Stromal cell of bone marrow (primary cell): ENCODE measurements at regions not wholly inside any gene's neighbourhood (a gene's known extent, or its start where the extent isn't known, plus 50 kb on each side); places are given as distances from the start of the nearest gene placed in this dataset.

Experiments
- DNase-seq: peaks from one replicate; pipeline ENCODE4 v3.0.0-alpha.2; 2012; ENCODE audit warnings: low read depth

DNA sequence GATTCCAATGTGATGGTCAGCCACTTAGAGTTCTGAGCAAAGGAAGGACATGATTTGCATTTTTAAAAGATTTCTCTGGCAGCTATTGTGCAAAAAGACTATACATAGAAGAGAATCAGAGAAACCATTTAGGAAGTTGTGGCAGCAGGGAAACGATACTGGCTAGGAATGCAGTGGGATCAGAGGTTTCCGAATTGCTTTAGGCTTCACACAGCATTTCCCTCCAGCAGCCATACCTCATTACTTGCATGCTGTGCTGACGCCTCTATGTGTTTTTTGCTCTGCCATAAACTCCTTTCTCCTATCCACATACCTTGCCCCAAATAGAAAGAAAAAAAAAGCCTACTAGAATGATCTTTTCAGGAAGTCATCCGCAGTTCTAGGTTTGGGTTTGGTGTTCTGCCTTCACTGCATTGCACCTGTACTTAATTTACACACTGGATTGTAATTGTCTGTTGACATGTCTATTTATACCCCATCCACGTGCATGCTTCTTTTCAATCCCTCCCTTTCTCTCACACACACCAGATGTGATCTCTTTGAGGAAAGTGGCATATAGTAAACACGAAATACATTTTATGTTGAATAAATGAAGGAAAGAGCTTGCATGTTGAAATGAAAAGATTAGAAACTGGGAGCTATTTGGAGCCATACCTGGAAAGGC, 860.3 kb upstream of the SEMA6D start:
- DNase-seq: no peak

- no peak for DNase-seq
Measured at GRCh38 chr15:46858150-46858549, 859.2 kb upstream of the SEMA6D start.

DNA sequence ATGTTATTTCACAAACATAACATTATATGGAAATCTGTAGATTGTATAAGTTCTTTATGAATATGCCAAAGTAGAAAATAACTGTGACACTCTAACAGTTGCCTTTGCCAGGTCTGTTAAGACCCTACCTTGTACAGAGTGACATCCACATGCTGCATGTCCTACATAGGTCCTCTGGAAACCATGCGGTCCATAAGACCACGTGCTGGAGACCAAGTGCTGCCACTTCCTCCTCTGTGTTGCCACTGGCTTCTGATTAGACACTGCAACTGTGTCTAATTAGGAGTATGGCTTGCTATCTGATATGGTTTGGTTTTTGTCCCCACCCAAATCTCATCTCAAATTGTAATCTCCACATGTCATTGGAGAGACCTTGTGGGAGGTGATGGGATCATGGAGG, 855.5 kb upstream of the SEMA6D start:
- no peak for DNase-seq

GRCh38 chr15:46865155-46865554, 852.1 kb upstream of the SEMA6D start:
- no peak for DNase-seq

DNA sequence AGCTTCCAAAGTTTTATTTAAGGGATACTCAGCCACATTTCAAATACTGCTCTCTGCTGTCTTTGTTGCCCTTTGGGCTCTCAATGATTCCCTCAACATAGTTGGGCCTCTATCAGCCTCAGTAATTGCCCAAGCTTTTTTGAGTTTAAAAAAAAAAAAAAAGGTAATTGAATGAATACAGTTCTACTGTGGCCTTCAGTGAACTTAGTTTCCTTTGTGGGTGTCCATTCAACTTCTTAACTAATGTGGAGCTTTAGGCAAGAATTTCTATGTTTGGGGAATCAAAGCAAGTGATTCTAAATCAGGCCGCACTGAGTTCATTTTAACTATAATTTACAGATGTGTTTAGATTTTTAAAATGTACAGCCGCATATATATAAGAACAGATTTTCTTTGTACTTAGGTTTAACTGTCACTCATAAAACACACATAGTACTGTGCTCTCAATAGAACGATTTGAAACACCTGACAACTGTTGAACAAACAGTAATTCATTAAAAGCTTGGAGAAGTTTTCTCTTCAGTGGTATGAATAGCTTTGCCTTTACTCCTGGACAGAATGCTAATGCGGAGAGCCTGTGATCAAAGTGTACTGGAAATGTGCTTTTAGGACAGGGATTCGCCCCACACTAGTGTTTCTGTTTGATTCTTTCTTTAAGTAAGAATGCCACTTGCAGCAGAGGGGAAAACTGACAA, 844.9 kb upstream of the SEMA6D start:
- no peak for DNase-seq

DNA sequence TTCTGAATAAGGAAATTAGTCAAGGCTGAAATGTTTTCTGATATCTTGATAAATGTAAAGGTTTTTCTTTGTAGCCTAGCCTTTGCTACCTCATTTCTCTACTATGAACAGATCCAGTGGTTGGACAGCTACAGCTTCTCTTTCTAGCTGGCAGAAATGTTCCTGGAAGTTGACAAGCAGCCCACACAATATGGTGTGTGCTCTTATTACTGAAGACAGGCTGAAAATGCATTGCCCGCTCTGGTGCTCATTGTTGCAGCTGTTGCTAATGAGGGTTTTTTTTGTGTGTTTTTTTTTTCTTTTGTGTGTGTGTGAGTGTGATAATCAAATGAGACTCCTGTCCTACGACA, 844.3 kb upstream of the SEMA6D start:
- no peak for DNase-seq

- no peak for DNase-seq
Measured at GRCh38 chr15:46879032-46879770, 838.1 kb upstream of the SEMA6D start.

GRCh38 chr15:46880791-46881190, 836.5 kb upstream of the SEMA6D start:
- DNase-seq: no peak

DNA sequence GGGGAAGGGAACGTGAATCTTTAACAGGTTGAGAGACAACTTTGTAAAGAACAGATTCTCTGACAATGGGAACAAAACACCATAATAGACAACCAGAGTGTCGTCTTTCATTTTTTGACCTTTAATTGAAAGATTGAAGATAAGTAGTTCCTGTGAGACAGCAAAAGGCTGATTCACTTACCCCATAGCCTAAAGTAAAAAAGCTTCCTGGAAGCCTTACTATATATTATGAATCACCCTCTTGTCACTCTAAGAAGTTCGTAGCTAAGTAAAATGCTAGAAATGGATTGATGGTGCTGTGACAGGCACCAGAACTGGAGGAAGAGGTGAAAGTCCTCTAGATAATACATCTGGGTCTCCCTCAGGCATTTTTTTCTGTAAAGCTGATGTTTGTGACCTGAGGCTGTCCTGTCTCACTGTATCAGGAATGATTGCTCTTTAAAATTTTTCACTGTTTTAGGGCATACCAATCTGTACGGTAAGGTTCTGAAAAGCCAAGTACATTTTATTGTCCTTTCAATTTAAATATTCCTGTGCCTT, 824.6 kb upstream of the SEMA6D start:
- peak; percentile 28 for DNase-seq

DNA sequence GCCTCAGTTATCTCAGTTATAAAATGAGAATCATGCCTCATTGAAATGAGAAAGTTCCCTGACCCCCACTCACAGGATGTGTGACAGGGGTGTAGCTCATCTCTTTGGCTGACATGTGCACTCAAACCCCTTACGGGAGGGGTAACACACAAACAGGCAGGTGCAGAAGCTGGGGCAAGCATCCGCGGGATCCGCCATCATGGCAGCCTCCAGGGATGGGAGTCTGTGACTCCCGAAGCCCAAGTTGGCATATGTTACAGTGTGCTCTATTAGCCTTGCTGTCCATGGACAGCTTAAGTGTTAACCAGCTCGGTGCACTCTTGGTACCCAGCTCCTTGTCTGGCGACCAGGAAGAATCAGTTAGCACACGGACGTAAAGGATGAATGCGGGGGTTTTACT, 822.7 kb upstream of the SEMA6D start:
- DNase-seq: no peak

- DNase-seq: no peak
Measured at GRCh38 chr15:46897266-46897665, 820.0 kb upstream of the SEMA6D start.

DNA sequence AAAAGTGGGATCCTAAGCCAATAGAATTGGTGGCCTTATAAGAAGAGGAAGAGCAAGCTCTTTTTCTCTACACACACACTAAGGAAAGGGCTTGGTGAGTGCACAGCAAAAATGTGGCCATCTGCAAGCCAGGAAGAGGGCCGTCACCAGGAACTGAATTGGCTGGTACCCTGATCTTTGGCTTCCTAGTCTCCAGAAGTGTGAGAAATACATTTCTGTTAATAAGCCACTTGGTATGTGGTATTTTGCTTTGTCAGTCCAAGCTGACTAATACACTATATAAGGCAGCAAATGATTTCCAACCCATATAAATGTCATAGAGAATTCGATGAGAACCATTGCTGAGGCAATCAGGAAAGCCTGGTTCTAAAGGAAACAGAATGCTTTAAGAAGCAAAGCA, 816.3 kb upstream of the SEMA6D start:
- peak; percentile 6 for DNase-seq

GRCh38 chr15:46917721-46918252, 799.5 kb upstream of the SEMA6D start:
- no peak for DNase-seq

GRCh38 chr15:46918462-46919140, 798.7 kb upstream of the SEMA6D start:
- DNase-seq: no peak

DNA sequence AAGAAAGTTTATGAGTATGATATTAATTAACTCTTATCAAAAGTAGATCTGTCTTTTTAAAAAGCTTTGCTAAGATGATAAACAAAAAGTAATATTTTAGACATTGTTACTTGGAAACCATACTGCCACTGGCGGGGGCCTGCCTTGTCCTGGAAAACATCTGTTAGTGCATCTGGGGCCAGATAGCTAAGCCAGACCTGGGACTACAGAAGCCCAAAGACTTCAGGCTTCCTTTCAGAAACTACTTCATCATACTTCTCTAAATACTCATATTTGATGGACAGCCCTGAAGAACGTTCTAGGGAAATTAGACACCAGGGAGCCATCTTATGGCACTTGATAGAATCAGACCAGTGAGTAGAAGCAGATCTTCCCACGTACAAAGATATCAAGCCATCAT, 795.4 kb upstream of the SEMA6D start:
- DNase-seq: no peak

DNA sequence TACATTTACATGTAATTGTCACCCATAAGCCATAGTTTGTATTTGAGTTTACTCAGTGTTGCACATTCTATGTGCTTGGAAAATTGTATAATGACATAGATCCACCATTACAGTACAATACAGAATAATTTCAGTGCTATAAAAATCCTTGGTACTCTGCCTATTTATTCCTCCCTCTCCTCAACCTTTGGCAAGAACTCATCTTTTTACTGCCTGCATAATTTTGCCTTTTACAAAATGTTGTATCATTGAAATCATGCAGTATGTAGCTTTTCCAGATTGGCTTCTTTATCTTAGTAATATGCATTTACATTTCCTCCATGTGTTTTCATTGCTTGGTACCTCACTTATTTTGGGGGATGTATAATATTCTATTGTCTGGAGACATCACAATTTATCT, 786.9 kb upstream of the SEMA6D start:
- DNase-seq: no peak

GRCh38 chr15:46933332-46933731, 784.0 kb upstream of the SEMA6D start:
- no peak for DNase-seq

GRCh38 chr15:46934851-46935250, 782.5 kb upstream of the SEMA6D start:
- DNase-seq: no peak

DNA sequence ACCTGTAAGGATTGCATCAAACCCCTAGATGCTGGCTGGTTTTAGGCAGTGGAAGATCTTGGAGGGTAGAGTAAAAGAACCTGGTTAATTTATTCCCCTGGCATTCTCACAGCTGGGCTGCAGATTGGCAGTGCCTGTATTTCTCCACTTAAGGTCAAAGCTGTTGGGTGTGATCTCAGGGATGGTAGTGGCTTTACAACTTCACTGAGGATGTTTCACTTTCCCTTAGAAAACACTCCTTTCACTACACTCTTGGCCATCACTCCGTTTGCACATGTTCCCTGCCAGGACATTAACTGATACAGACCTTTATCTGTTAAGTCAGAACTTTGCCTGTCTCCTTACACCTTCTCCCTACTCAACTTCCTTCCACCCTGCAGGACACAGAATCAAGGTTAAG, 779.1 kb upstream of the SEMA6D start:
- DNase-seq: no peak

DNA sequence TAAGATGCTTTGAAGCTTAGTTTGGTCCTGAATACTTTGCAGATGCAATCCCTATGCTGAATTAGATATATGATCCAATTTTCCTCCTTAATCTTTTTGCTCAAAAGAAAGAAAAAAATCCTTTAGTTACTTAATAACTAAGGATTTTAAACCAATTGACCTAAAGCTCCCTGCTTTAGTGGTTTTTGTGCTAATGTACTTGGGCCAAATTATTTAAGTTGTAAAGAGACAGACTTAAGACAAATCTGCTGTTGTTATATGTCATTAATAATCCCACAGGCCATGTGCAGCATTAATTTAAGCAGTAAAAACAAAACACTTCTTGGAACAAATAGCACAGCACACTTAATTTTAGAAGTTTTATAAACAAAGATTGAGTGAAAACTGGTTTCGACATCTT, 776.1 kb upstream of the SEMA6D start:
- no peak for DNase-seq

DNA sequence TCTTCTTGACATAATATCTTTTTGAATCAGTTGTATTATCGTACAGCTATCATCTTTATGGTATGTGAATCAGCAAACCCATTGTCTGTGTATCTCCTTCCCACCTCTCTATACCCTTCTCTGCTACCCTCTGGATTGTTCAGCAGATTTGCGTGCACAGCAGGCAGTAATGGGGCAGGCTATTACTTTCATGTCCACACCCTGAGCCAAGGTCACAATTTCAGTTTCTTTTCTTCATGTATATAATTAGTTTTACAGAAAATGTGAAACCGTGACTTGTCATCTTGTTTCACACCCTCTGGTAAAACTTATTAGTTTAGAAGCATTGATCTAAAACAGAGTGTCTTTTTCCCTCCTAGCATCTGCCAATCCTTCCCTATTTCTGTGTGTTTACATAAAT, 770.4 kb upstream of the SEMA6D start:
- no peak for DNase-seq

GRCh38 chr15:46955576-46955975, 761.7 kb upstream of the SEMA6D start:
- DNase-seq: no peak
